HEK293T (cell line): ENCODE measurements at regions not wholly inside any gene's neighbourhood (a gene's known extent, or its start where the extent isn't known, plus 50 kb on each side); places are given as distances from the start of the nearest gene placed in this dataset.

Experiments used
- CTCF ChIA-PET: fragments of 350-600 bp; formaldehyde crosslinking; extraction: SDS; loops from one replicate; lab custom pipeline; 2021; ENCODE audit warnings: antibody characterized with exemption, inconsistent platforms; lab: Yijun Ruan, JAX
- POLR2A ChIA-PET: fragments of 350-600 bp; formaldehyde crosslinking; extraction: SDS; loops from one replicate; lab custom pipeline; 2020; ENCODE audit warnings: antibody characterized with exemption, inconsistent platforms; lab: Yijun Ruan, JAX
- DNase-seq: peaks from one replicate; pipeline ENCODE4 v3.0.0; 2012; ENCODE audit warnings: mixed read lengths; ENCODE audit errors: extremely low spot score
- ARNT ChIP-seq: fragments of 450-650 bp; IDR thresholded peaks from 2 replicates; pipeline ENCODE4 v1.6.1; 2017; ENCODE audit warnings: mild to moderate bottlenecking
- BHLHE40 ChIP-seq: fragments of 450-650 bp; IDR thresholded peaks from 2 replicates; pipeline ENCODE4 v1.6.1; 2016; ENCODE audit warnings: mild to moderate bottlenecking, moderate library complexity, borderline replicate concordance
- CTBP1 ChIP-seq: fragments of 450-650 bp; IDR thresholded peaks from 2 replicates; pipeline ENCODE4 v1.6.1; 2016; ENCODE audit warnings: borderline replicate concordance
- ELF4 ChIP-seq: fragments of 450-650 bp; IDR thresholded peaks from 2 replicates; pipeline ENCODE4 v1.6.1; 2017; ENCODE audit warnings: antibody characterized with exemption
- FOXA1 ChIP-seq: fragments of 450-650 bp; IDR thresholded peaks from 2 replicates; pipeline ENCODE4 v1.6.1; 2016; ENCODE audit warnings: mild to moderate bottlenecking
- FOXK2 ChIP-seq: fragments of 450-650 bp; IDR thresholded peaks from 2 replicates; pipeline ENCODE4 v1.6.1; 2016; ENCODE audit warnings: mild to moderate bottlenecking
- FOXM1 ChIP-seq: fragments of 450-650 bp; IDR thresholded peaks from 2 replicates; pipeline ENCODE4 v1.6.1; 2017; ENCODE audit warnings: mild to moderate bottlenecking, borderline replicate concordance
- HDGF ChIP-seq: fragments of 450-650 bp; IDR thresholded peaks from 2 replicates; pipeline ENCODE4 v1.6.1; 2017; ENCODE audit warnings: antibody characterized with exemption, borderline replicate concordance
- L3MBTL2 ChIP-seq: fragments of 450-650 bp; conservative IDR thresholded peaks from 2 replicates; pipeline ENCODE4 v1.6.1; 2016; ENCODE audit warnings: mild to moderate bottlenecking
- LEF1 ChIP-seq: fragments of 450-650 bp; IDR thresholded peaks from 2 replicates; pipeline ENCODE4 v1.6.1; 2017; ENCODE audit warnings: mild to moderate bottlenecking, borderline replicate concordance
- NFRKB ChIP-seq: fragments of 450-650 bp; IDR thresholded peaks from 2 replicates; pipeline ENCODE4 v1.6.1; 2016; ENCODE audit warnings: mild to moderate bottlenecking, moderate library complexity
- PKNOX1 ChIP-seq: fragments of 450-650 bp; IDR thresholded peaks from 2 replicates; pipeline ENCODE4 v1.6.1; 2016
- SP1 ChIP-seq: fragments of 450-650 bp; IDR thresholded peaks from 2 replicates; pipeline ENCODE4 v1.6.1; 2017
- SUZ12 ChIP-seq: fragments of 450-650 bp; IDR thresholded peaks from 2 replicates; pipeline ENCODE4 v1.6.1; 2016; ENCODE audit warnings: mild to moderate bottlenecking
- TARDBP ChIP-seq: fragments of 450-650 bp; IDR thresholded peaks from 2 replicates; pipeline ENCODE4 v1.6.1; 2016
- ZNF384 ChIP-seq: fragments of 450-650 bp; IDR thresholded peaks from 2 replicates; pipeline ENCODE4 v1.6.1; 2016

DNA sequence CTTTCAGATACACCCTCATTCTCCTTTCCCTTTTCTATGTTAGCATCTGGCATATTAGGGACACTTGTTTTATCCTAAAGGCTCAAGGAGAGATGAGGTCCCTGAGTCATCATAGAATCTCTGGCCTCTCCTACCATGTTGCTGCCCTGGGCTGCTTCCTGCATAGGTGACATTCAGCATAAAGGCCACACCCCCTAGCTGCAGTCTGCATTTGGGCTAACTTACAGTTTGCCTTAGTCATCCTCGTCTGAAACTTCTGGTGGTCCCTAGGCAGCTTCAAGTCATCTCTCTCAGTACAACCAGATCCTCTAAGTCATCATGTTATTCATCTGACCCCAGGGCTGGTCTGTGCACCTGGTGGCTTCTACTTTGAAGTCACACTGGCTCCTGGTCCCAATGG, 982.7 kb upstream of the NR2F2 start:
- TF ChIP-seq CTBP1 (no peak), SP1 (no peak), NFRKB (no peak), FOXM1 (no peak)
- CTCF ChIA-PET, result no interaction called here
- POLR2A ChIA-PET, result no interaction called here
- DNase-seq, result no peak

DNA sequence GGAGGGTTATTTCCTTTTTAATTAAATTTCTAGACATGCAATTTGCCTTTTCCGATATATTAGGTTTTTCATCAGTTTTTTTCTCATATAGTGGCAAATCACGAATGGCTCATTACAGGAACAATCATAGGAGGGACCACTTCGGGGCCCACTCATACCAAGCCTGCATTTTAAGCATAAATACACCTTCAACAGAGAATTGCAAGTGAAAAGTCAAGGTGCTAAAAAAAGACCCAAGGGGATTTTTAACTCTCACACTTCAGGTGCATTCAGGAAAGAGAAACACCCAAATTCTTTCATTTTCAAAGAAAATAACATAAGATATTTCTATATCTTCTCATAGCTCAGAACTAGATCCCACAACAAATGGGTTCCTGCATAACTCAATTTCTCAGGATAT, 979.6 kb upstream of the NR2F2 start:
- ChIA-PET CTCF (no interaction called here), POLR2A (no interaction called here)
- no peak for DNase-seq
- TF ChIP-seq FOXA1 (no peak), PKNOX1 (no peak), CTBP1 (no peak), FOXM1 (no peak), ARNT (no peak), L3MBTL2 (no peak), BHLHE40 (no peak), SUZ12 (no peak)

DNA sequence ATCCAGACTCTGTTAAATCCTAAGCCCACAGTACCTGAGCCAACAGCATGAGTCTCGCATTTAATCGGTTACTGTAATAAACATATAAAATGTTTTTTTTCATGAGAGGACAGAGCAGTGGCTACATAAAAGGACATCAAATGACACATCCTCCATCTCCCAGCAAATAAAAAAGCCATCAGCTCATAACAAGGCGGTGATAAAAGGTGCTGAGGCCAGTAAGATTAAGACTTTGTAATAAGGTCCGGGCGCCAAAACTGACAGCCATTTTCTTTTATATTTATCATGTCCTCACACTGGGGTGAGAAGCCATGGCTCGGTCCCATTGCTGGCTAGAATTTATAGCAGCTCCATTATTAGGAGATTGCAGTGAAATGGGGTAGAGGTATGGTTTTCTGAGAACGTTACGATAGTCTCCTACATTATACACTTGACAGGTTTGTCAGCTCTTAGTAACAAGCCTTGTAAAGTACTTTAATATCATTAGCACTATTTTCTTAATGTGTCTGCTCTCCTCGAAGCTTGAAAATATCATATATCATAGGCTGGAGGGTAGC, 977.8 kb upstream of the NR2F2 start:
- ChIA-PET CTCF (no interaction called here), POLR2A (no interaction called here)
- TF ChIP-seq BHLHE40 (no peak), LEF1 (no peak), L3MBTL2 (no peak), FOXM1 (no peak), NFRKB (no peak), ELF4 (no peak), PKNOX1 (no peak), SP1 (no peak), SUZ12 (no peak), TARDBP (no peak), FOXA1 (no peak), ZNF384 (no peak), CTBP1 (no peak)
- DNase-seq, result no peak

GRCh38 chr15:95353512-95353911, 977.0 kb upstream of the NR2F2 start:
- POLR2A ChIA-PET, result no interaction called here
- DNase-seq, result no peak
- CTCF ChIA-PET, result no interaction called here
- TF ChIP-seq TARDBP, result no peak
- no peak for TF ChIP-seq FOXM1
- TF ChIP-seq SUZ12, result no peak
- no peak for TF ChIP-seq NFRKB
- no peak for TF ChIP-seq PKNOX1

DNA sequence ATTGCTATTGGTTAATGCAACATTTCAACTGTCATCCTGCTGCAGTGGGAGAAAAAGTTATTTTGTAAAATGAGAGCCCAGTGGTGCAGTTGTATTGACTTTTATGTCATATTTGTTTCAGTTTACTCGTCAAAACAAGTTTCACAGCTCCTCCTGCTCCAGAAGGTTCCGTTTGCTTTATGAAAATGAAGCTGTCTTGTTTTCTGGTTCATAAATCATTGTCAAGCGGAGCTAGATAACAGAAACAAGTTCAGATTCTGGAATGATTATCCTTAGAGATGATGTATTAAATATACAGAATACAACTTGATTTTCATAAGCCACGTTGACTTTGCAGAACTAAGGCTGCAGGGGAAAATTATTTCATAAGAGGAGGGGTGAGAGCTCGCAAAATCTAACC, 970.5 kb upstream of the NR2F2 start:
- TF ChIP-seq HDGF (no peak), NFRKB (no peak), FOXA1 (no peak), SP1 (no peak), FOXM1 (no peak), SUZ12 (no peak), LEF1 (no peak)
- ChIA-PET CTCF (interaction anchor here (0.6 kb wide), 1 partner anchor 444 kb away, joined by 3 read pairs; no protein-coding TSS in a partner anchor), POLR2A (no interaction called here)
- DNase-seq, result no peak

DNA sequence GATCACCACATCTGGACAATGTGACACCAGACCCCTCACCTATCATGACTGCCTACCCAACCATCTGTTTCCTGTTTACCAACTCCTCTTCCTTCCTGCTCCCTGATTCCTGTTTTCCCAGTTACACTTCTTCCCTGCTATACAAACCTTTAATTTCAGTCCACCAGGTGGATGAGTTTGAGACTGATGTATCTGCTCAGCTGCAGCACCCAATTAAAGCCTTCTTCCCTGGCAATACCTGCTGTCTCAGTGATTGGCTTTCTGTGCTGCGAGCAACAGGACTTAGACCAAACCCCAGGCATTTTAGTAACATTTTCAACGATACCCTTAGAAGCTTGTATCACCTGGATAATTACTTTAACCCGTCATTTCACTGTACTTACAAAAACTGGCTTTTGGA, 968.2 kb upstream of the NR2F2 start:
- no peak for TF ChIP-seq NFRKB
- DNase-seq, result no peak
- ChIA-PET POLR2A (no interaction called here), CTCF (no interaction called here)

- ChIA-PET CTCF (interaction anchor here (0.6 to 0.7 kb wide), 2 partner anchors 38 to 1246 kb away, joined by 3 to 4 read pairs; no protein-coding TSS in a partner anchor), POLR2A (no interaction called here)
- no peak for DNase-seq
- no peak for TF ChIP-seq BHLHE40
- TF ChIP-seq FOXK2, result no peak
- TF ChIP-seq FOXA1, result no peak
- no peak for TF ChIP-seq FOXM1
- no peak for TF ChIP-seq ARNT
- TF ChIP-seq ELF4, result no peak
- TF ChIP-seq CTBP1, result no peak
- no peak for TF ChIP-seq TARDBP
- no peak for TF ChIP-seq L3MBTL2
- no peak for TF ChIP-seq SUZ12
- no peak for TF ChIP-seq NFRKB
- TF ChIP-seq SP1, result no peak
- TF ChIP-seq LEF1, result no peak
Measured at GRCh38 chr15:95363646-95364045, 966.9 kb upstream of the NR2F2 start.
